ENCODE measurements at regions not wholly inside any gene's neighbourhood (a gene's known extent, or its start where the extent isn't known, plus 50 kb on each side); places are given as distances from the start of the nearest gene placed in this dataset.

- DNase-seq, result no peak
Observed at GRCh38 chr10:123562811-123563580, 103.2 kb upstream of the GPR26 start.

GRCh38 chr10:123563581-123563855 is 102.6 kb upstream of the GPR26 start:
- no peak for DNase-seq

- DNase-seq, result no peak
Observed at GRCh38 chr10:123563994-123564393, 102.2 kb upstream of the GPR26 start.

DNA sequence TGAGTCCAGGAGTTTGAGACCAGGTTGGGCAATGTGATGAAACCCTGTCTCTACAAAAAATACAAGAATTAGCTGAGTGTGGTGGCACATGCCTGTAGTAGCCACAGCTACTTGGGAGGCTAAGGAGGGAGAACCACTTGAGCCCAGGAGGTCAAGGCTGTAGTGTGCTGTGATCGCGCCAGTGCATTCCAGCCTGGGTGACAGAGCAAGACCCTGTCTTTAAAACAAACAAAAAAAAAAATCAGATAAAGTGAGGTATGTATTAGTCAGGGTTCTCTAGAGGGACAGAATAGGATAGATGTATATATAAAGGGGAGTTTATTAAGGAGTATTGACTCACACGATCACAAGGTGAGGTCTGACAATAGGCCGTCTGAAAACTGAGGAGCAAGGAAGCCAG is 101.5 kb upstream of the GPR26 start:
- DNase-seq, result no peak

DNA sequence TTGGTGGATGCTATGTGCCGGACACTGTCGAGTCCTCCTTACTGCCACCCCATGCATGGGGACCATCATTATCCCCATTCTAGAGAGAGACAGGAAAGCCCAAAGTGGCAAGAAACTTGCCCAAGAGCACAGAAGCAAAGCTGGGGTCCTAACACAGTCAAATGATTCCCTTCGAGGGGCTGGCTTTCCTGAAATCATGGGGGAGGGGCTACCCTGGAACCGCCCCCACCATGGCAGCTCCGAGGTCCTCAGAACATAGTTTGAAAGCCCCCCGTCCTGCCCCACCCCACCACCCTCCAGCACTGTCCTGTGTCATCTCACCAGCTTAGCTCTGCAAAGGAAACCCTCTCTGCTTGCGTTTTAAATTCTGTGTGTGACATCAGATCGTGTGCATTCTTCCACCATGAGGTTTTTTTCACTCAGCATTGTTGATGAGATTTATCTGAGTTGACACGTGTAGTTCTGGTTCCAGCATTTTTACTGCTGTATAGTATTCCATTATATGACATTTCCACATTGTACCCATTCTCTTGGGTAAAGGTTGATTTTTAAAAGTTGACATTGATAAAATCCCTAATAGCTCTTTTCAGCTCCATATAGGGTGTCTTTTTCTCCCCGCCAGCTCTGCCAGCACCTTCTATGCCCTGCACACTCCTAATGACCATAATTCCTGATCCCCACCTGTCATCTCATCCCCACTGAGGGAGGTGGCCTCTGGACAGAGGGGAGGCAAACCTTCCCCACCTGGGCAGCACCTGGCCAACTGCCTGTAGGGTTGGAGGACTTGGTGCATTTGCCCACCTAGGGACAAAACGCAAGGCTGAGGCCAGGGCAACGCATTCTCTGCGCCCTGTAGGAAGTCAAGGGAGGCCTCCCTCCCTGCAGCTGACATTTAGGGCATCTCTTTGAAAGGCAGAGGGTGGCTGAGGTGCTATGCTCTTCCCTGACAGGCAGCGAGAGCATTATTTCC is 100.2 kb upstream of the GPR26 start:
- DNase-seq, result no peak

- DNase-seq, result no peak
Observed at GRCh38 chr10:123567984-123568739, 98.0 kb upstream of the GPR26 start.

DNA sequence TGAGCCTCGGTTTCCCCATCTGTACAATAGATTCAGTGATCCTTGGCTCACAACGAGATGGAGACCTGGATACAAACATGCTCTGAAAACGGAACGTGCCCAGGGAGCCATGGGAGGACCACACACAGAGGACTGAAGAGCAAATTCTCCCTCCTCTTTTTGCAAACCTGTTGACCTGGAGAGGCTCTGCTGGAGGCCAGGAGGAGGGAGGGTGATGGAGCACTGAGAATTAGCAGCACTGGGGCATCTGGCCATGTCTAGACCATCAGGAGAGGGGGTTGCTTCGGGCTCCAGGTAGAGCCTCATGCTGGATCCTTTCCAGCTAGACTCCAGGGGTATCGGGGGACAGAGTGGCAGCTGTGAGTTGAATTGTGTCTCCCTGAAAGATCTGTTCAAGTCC is 97.4 kb upstream of the GPR26 start:
- no peak for DNase-seq

DNA sequence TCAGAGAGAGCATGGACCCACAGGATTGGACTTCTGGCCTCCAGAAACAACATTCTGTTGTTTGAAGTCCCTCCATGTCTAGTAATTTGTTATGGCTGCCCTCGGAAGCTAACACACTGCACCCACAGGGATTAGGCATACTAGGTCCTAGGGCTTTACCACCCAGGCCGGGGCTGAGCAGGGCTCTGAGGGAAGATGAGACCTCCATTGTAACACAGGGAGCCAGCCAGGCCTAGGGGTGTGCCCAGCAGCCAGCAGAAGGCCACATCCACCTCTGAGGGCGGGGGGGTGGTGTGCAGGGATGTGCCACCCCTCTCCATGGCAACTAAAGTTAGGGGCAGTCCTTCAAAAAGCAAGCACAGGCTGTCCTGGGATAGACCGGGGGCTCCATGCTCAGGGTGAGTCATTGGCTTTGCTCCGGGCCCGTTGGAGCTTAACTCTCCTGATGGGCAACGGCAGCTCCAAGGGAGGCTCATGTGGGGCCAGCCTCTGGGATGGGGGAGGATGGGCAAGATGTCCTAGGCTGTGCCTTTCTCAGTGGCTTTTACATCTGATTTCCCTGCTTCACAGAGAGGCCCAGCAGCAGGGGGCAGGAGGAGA is 96.6 kb upstream of the GPR26 start:
- no peak for DNase-seq

DNA sequence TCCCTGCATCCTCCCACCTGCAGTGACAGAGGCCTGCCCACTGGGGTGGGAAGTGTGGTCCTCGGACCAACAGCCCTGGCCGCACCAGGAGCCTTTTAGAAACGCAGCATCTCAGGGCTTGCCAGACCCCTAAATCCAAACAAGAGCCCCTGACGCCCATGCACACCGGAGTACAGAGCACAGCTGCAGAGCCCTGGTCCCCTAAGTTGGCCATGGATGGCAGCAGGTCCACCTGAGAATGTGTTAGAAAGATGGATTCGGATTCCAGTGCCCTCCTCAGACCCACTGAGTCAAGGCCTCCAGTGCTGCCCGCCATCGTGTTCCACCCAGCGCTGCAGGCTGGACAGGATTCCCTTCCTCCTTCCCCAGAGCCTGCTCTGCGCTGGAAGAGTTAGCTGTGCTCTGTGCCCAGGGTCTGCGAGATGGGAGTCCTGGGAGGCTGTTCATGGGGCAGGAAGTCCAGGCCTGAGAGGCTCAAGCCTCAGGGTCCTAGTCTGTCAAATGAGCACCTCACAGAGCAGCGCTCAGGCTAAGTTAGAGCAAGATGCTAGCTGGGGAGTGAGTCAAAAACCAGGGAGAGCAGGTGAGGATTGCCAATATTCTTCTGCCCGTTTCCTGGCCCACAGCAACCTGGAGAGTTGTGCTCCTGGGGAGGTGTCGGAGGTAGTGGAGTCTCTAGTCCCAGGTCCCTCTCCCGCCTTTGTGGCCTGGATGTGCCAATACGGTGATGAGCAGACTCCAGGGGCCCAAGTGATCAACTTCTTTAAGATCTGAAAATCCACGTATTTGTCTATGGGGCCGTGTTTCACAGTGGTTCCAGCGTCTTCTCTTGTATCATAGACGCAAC is 95.9 kb upstream of the GPR26 start:
- DNase-seq, result no peak

- DNase-seq, result no peak
Observed at GRCh38 chr10:123570898-123571515, 95.1 kb upstream of the GPR26 start.

DNA sequence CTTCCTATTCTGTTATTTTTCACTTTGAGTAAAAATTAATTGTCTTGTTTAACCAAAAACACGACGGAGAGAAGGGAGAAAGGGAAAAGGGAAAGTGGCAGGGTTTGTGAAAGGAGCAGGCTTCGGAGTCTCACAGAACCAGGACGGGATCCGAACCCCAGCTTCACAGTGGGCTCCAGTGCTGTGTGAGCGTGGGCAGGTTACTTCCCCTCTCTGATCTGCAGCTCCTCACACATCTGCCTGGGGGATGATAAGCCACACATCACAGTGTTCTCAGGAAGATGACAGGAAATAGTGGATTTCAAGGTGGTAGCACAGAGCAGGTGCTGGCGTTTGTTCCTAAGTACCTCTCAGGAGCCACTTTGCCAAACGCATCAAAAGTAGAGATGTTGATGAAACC is 94.2 kb upstream of the GPR26 start:
- DNase-seq, result no peak

- peak in 1 of 2 donors; percentile 11 for DNase-seq
Observed at GRCh38 chr10:123573236-123574108, 92.7 kb upstream of the GPR26 start.

DNA sequence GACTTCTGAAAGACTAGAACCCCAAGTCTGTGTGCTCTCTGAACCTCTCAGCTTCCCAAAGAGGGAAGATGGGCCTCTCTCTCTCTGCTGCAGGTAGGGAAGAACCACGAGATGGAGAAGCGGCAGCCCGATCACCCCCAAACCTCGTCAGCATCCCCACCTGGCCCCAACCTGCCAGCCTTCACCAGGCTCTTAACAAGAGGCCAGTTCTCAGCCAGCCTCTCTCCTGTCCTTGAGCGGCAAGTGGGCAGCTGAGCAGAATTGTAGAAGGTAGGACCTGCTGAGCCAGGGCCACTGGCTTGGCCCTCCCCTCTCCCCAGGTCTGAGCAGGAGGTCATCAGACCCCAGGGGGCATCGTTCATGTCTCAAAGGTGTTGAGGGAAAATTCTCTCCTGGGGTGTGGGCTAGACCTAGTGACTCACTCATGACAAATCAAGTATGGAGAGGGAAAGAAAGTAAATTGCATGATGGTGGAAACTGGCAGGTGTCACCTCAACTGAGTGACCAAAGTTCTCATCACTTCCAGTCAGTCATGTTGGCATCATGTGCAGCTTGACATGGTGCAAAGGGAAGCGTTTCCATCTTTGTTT is 92.0 kb upstream of the GPR26 start:
- DNase-seq, result no peak

- no peak for DNase-seq
Observed at GRCh38 chr10:123575105-123575504, 91.0 kb upstream of the GPR26 start.

DNA sequence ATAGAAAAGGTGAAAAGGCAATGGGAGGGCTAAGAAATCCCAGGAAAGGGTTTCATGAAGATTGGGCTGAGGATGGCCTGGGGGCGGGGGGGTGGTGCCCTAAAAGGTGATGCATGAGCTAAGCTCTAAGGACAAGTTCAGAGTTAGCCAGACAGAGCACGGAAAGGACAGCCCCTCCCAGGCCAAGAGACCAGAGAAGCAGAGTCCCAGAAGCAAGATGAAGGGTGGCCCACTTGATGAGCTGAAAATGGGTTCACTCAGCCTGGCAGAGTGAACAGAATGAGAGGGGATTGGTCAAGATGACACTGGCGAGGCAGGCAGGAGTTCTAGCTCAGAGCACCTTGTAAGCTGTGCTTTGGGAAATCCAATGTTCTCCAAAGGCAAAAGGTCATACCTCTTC is 89.4 kb upstream of the GPR26 start:
- no peak for DNase-seq

DNA sequence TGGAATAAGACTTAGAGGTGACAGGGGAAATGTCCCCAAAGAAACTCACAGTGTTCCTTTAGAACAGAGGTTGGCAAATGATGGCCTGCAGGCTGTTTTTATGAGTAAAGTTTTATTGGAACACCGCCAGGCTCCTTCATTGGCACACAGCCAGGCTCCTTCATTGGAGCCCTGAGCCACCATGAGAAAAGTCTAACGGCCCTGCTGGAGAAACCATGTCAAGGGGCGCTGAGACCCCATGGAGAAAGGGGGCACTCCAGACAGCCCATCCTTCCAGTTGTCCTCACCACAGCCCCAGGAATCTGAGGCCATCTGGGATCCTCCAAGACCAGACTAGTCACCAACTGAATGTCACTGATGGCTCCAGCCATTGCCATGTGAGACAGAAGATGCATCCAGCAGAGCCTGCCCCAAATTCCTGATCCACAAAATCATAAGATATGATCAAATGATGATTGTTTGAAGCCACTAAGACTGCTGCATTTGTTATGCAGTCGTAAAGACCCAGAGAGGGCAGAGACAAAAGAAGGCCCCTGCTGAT is 88.2 kb upstream of the GPR26 start:
- no peak for DNase-seq

- DNase-seq, result no peak
Observed at GRCh38 chr10:123578721-123579120, 87.4 kb upstream of the GPR26 start.

- no peak for DNase-seq
Observed at GRCh38 chr10:123579675-123580074, 86.5 kb upstream of the GPR26 start.

- no peak for DNase-seq
Observed at GRCh38 chr10:123580426-123580825, 85.7 kb upstream of the GPR26 start.

- DNase-seq, result no peak
Observed at GRCh38 chr10:123581656-123582055, 84.5 kb upstream of the GPR26 start.

Measured in activated CD4-positive, alpha-beta T cell treated with anti-CD3 and anti-CD28 coated beads for 4 hours (primary cell).